Frontal cortex (tissue), 3 donors: ENCODE measurements at regions not wholly inside any gene's neighbourhood (a gene's known extent, or its start where the extent isn't known, plus 50 kb on each side); places are given as distances from the start of the nearest gene placed in this dataset.
"Not testable (repeated sequence)": the region's sequence is repeated elsewhere in the genome, so short reads cannot be mapped to it uniquely, and the experiment has no call there.

Source experiments
- DNase-seq, 2 donors: peaks; one replicate each; pipeline ENCODE4 v3.0.0; 2012; ENCODE audit warnings: low spot score in 2 of 2
- FAIRE-seq: peaks from 2 replicates; lab custom pipeline; 2012; peaks lifted over from hg19 to GRCh38; lab: Jason Lieb, UNC
- donor health status: control.
- donor health status: control.
- donor health status: control.

DNA sequence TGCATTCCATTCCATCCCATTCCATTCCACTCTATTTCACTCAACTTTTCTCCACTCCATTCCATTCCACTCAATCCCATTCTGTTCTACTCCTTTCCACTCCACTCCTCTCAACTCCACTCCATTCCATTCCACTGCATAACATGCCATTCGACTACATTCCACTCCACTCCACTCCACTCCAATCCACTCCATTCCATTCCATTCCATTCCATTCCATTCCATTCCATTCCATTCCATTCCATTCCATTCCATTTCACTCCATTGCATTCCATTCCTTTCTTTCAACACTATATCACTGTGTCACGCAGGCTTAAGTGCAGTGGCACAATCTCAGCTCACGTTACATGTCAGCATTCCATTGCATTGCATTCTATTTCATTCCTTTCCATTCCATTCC is 1430.4 kb downstream of the TSPY10 start:
- DNase-seq, FAIRE-seq: not testable (repeated sequence)

GRCh38 chrY:10973422-10973821 is 1445.7 kb downstream of the TSPY10 start:
- DNase-seq (no peak), FAIRE-seq (no peak)

GRCh38 chrY:10986655-10987054 is 1459.0 kb downstream of the TSPY10 start:
- DNase-seq, result no peak
- FAIRE-seq, result no peak

DNA sequence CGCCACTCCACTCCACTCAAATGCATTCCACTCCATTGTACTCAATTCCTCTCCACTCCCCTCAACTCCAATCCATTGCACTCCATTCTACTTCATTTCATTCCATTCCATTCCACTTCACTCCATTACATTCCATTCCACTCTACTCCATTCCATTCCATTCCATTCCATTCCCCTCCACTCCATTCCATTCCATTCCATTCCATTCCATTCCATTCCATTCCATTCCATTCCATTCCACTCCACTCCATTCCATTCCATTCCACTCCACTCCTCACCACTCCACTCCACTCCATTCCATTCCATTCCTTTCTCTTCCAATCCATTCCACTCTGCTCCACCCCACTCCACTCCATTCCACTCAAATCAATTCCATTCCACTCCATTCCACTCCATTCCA is 1459.9 kb downstream of the TSPY10 start:
- no peak for FAIRE-seq

DNA sequence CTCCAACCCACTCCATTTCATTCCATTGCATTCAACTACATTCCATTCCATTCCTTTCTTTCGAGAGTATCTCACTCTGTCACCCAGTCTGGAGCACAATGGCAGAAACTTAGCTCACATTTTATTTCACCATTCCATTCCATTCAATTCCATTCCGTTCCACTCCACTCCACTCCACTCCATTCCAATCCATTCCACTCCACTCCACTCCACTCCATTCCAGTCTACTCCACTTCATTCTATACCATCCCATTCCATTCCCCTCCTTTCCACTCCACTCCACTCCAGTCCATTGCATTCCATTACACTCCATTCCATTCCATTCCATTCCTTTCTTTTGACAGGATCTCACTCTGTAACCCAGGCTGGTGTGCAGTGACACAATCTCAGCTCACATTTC is 1466.3 kb downstream of the TSPY10 start:
- DNase-seq (no peak), FAIRE-seq (no peak)

More for the DNA sequence above, 1459.9 kb downstream of the TSPY10 start:
- DNase-seq, result no peak

DNA sequence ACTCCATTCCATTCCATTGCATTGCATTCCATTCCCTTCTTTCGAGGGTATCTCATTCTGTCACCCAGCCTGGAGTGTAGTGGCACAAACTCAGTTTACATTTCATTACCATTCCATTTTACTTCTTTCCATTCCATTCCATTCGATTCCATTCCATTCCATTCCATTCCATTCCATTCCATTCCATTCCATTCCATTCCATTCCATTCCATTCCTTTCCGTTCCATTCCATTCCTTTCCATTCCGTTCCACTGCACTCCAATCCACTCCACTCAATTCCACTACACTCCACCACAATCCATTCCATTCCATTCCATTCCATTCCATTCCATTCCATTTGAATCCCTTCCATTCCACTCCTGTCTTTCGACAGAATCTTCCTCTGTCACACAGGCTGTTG is 1472.0 kb downstream of the TSPY10 start:
- FAIRE-seq, DNase-seq: not testable (repeated sequence)

DNA sequence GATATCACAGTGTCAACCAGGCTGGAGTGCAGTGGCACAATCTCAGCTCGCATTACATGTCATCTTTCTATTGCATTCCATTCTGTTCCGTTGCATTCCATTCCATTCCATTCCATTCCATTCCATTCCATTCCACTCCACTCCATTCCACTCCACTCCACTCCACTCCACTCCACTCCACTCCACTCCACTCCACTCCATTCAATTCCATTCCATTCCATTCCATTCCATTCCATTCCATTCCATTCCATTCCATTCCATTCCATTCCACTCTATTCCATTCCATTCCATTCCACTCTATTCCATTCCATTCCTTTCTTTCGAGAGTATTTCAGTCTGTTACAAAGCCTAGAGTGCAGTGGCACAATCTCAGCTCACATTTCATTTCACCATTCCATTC is 1486.5 kb downstream of the TSPY10 start:
- not testable (repeated sequence) for FAIRE-seq, DNase-seq

DNA sequence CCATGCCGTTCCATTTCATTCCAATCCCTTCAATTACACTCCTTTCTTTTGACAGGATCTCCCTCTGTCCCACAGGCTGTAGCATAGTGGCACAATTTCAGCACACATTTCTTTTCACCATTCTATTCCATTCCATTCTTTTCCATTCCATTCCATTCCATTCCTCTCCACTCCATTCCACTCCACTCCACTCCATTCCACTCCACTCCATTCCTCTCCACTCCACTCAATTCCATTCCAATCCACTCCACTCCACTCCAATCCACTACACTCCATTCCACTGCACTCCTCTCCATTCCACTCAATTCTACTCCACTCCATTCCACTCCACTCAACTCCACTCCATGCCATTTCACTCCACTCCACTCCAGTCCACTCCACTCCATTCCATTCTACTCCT is 1495.1 kb downstream of the TSPY10 start:
- no peak for FAIRE-seq
- no peak for DNase-seq

DNA sequence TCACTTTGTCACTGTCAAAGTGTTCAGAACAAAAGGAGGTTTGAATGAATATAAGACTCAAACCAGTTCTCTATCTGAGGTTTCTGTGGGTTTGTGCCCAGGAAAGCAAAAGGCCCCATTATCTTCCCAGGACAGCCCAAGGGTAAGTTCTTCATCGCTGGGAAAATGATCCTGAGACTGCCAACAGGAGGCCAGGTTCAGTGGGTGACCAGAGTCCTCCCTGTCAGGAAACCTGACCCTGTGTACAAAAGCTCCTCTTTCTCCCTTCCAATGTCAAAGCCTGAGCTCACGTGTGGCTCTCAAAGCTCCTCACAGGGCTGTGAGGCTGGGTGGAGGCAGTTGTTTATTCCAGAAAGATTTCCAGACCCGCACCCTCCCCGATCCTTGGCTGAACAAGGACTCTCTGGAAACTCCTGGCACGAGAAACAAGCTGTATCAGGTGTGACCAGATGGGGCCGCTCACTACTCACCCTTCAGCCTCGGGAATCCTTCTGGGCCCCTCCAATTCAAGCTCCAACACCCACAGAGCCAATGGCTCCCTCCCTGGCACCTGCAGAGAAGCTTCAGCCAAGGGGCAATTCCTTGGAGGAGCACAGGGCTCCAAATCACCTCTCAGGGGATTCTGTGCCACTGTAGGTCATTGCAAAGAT is 1516.7 kb downstream of the TSPY10 start:
- FAIRE-seq, result no peak

DNA sequence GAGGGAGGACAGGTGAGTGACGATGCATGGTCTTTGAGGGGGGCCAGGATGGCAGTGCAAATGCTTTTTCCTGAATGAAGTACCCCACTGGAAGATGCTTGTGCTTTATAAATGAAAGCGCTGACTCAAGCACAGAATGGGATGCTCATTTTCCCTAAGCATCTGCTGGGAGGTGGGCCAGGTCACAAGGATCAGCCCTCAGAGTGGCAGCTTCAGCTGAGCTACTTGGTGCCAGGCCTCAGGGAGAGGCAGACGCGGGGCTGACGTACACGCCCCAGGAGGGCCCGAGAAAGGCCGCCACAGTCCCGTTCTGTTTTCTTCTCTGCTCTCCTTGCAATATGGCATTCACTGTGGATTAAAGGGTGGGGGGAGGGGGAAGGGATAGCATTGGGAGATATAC is 1535.8 kb downstream of the TSPY10 start:
- FAIRE-seq, result no peak
- DNase-seq, result no peak

More for the DNA sequence above, 1516.7 kb downstream of the TSPY10 start:
- no peak for DNase-seq

DNA sequence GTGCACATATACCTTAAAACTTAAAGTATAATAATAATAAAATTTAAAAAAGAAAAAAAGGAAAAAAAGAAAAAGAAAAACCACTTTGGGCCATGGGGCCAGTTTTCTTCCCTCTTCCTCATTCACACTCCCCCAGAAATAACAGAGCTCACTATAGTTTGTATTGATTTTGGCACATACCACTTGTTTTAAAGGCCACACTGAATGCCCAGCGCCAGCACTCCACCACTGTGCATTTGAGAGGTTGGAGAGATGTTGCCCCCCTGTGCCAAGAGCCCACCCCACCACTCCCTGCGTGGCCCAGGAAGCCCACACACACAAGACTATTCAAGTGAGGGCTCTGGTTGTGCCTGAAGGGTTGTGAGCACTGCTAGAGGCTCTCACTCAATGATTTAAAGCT is 1536.3 kb downstream of the TSPY10 start:
- no peak for DNase-seq
- no peak for FAIRE-seq

DNA sequence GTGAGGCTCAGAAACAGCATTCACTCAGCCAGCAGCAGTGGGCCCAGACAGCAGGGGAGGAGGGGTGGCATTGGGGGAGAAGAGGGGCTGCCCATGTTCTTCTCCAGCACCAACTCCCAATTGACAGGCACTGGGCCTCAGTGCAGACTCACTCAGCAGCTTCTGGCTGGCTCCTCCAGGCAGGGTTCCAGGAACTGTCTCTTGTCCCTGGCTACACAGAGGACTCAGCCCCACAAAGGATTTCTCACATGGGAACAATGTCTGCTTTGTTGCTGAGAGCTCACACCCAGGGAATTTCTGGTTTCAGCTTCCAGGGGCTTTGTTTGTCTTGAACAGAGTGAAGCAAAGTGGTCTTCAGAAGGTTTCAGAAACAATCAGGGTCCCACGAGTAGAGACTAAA is 1536.7 kb downstream of the TSPY10 start:
- FAIRE-seq (no peak), DNase-seq (peak in 1 of 2 donors; percentile 11)

DNA sequence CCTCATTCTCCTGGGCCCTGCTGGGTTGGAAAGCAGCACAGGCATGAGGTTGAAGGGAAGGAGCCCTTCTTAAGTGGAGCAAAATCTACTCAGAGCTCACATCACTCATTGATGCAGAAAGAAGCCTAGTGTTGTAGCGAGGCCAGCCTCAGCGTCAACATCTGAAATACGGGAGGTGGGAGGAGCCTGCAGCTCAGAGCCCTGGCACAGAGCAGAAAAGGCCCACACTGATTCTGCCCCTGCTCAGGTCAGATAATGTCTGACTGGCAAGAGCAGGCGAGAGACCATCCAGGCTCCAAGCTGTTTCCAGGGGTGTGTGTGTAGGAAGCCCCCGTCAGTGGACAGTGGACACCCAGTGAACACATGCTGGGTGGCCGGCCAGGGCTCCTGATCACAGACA is 1541.6 kb downstream of the TSPY10 start:
- no peak for FAIRE-seq
- DNase-seq, result no peak

- FAIRE-seq, result no peak
- no peak for DNase-seq
Measured at GRCh38 chrY:11070250-11071113, 1542.8 kb downstream of the TSPY10 start.

GRCh38 chrY:11085801-11086200 is 1558.1 kb downstream of the TSPY10 start:
- FAIRE-seq, DNase-seq: not testable (repeated sequence)

- FAIRE-seq, DNase-seq: not testable (repeated sequence)
Measured at GRCh38 chrY:11097498-11097897, 1569.8 kb downstream of the TSPY10 start.

- not testable (repeated sequence) for FAIRE-seq, DNase-seq
Measured at GRCh38 chrY:11098419-11098818, 1570.7 kb downstream of the TSPY10 start.

- DNase-seq (no peak), FAIRE-seq (no peak)
Measured at GRCh38 chrY:11099004-11099403, 1571.3 kb downstream of the TSPY10 start.

DNA sequence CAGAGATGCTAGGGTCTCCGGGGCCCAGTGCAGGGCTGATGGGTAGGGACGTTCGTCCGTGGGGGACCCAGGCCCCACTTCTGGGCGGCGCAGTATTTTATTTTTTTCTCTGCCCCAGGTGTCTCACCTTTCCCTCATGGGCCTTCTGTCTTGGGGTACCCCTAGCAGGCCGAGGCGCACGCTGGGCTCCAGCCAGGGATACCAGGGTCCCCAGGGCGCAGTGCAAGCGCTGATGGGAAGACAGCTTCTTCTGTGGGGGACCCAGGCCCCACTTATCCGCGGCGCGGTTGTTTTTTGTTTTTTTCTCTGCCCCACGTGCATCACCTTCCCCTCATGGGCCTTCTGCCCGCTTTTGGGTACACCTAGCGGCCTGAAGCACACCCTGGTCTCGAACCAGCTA is 1572.8 kb downstream of the TSPY10 start:
- FAIRE-seq, DNase-seq: not testable (repeated sequence)

GRCh38 chrY:11102987-11103386 is 1575.3 kb downstream of the TSPY10 start:
- not testable (repeated sequence) for FAIRE-seq, DNase-seq
